Middle frontal gyrus (tissue), 1 donor: ENCODE measurements at regions not wholly inside any gene's neighbourhood (a gene's known extent, or its start where the extent isn't known, plus 50 kb on each side); places are given as distances from the start of the nearest gene placed in this dataset.

Experiments used
- DNase-seq: peaks from one replicate; pipeline ENCODE4 v3.0.0-alpha.2; 2015; ENCODE audit warnings: low spot score; ENCODE audit errors: extremely low spot score

- DNase-seq, result no peak
Observed at GRCh38 chr3:72492240-72492639, 356.0 kb downstream of the SHQ1 start.

- no peak for DNase-seq
Observed at GRCh38 chr3:72490688-72491435, 357.4 kb downstream of the SHQ1 start.

GRCh38 chr3:72489901-72490300 is 358.3 kb downstream of the SHQ1 start:
- no peak for DNase-seq

GRCh38 chr3:72488738-72489035 is 359.6 kb downstream of the SHQ1 start:
- DNase-seq, result no peak

GRCh38 chr3:72487946-72488737 is 360.1 kb downstream of the SHQ1 start:
- DNase-seq, result no peak

- no peak for DNase-seq
Observed at GRCh38 chr3:72487078-72487765, 361.0 kb downstream of the SHQ1 start.

- no peak for DNase-seq
Observed at GRCh38 chr3:72485641-72486040, 362.6 kb downstream of the SHQ1 start.

- DNase-seq, result no peak
Observed at GRCh38 chr3:72483554-72484104, 364.6 kb downstream of the SHQ1 start.

GRCh38 chr3:72482589-72483321 is 365.5 kb downstream of the SHQ1 start:
- DNase-seq, result no peak

- no peak for DNase-seq
Observed at GRCh38 chr3:72481542-72481941, 366.7 kb downstream of the SHQ1 start.

- DNase-seq, result no peak
Observed at GRCh38 chr3:72480366-72480765, 367.9 kb downstream of the SHQ1 start.

- no peak for DNase-seq
Observed at GRCh38 chr3:72479651-72480215, 368.5 kb downstream of the SHQ1 start.

GRCh38 chr3:72476139-72476483 is 372.1 kb downstream of the SHQ1 start:
- DNase-seq, result no peak

GRCh38 chr3:72475258-72476138 is 372.7 kb downstream of the SHQ1 start:
- DNase-seq, result no peak

GRCh38 chr3:72474775-72475174 is 373.5 kb downstream of the SHQ1 start:
- DNase-seq, result no peak

- DNase-seq, result no peak
Observed at GRCh38 chr3:72473156-72473555, 375.1 kb downstream of the SHQ1 start.

- DNase-seq, result no peak
Observed at GRCh38 chr3:72470904-72471417, 377.3 kb downstream of the SHQ1 start.

GRCh38 chr3:72465853-72466252 is 382.4 kb downstream of the SHQ1 start:
- no peak for DNase-seq

- no peak for DNase-seq
Observed at GRCh38 chr3:72463083-72463482, 385.2 kb downstream of the SHQ1 start.

- DNase-seq, result no peak
Observed at GRCh38 chr3:72462595-72463011, 385.6 kb downstream of the SHQ1 start.
